ENCODE measurements at regions not wholly inside any gene's neighbourhood (a gene's known extent, or its start where the extent isn't known, plus 50 kb on each side); places are given as distances from the start of the nearest gene placed in this dataset.
A peak's percentile ranks its signal among the peaks of the same experiment; 100 is the strongest.
"Not testable (repeated sequence)": the region's sequence is repeated elsewhere in the genome, so short reads cannot be mapped to it uniquely, and the experiment has no call there.

DNA sequence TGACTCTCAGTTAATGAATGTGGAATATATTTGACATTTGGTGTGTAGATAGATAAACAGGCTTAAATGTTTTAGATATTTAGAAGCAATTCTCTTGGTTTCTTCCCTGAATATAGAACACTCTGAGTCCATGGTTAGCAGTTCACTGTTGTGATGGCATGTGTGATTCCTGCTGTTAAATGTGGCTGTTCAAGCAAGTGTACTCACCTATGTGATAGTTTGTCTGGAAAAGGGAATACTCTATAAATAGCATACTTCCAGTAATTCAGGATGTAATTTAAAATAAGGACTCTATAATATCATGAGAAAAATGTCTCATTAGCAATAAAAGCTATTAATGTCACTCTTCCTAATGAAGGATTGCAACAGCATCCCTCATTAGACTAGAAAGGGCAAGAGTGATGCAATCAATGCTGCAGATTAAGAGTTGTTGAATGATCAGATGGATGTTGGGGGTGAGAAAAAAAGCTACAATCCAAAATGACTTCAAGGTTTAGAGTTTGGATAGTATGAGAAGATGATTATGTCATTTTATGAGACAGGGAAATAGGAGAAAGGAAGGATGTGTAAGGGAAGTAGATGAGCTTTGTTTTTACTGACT lies 201.8 kb upstream of the WDFY3 start:
- DNase-seq: no peak

- no peak for DNase-seq
These were observed 203.8 kb upstream of the WDFY3 start for GRCh38 chr4:85170241-85170640.

DNA sequence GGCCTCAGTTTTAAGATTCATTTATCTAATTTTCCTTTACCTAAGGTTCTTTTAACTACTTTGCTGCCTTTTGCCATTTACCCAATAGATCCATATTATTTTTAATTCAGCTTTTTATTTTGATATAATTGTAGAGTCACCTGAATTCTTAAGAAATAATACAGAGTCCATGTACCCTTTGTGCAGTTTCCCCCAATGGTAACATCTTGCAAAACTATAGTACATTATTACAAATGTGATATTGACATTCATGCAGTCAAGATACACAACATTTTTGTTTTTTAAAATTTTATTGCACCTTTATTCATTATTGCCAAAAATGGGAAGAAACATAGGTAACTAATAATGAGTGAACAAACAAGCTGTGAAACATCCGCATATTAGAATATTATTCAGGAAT lies 208.7 kb upstream of the WDFY3 start:
- DNase-seq: no peak

DNA sequence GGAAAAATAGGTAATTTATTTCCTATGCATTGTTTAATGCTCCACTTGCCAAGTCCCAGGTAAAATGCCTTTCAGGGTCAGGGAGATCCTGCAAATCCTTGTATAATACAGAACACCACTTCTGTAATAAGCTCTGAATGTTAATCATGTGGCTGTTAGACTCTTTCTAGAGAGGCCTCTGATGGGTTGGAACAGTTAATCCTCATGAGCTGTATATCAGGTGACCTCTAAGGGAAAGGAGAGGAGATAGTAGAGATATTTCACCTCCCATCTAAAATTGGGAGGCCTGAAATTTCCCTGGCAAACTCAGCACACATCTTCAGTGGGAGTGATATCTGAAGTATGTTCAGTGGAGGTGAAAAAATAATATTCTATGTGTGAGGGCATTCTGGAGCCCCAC lies 210.6 kb upstream of the WDFY3 start:
- DNase-seq: no peak

DNA sequence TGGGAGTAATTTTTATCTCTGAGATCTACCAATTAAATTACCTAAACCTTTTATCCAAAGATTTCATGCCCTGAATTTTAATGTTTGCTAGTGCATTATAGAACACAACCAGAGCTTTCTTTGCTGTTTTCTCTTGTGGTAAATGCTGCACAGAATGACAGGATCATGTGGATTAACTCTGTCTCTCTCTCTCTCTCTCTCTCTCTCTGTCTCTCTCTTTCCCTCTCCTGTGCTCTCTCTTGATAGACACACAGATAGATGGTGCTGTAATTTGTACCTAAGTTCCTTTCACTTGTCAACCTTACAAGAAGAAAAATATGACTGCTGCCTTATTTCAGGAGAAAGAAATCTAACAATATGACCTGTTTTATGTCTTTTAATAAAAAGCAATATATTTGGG lies 211.2 kb upstream of the WDFY3 start:
- DNase-seq: no peak

DNA sequence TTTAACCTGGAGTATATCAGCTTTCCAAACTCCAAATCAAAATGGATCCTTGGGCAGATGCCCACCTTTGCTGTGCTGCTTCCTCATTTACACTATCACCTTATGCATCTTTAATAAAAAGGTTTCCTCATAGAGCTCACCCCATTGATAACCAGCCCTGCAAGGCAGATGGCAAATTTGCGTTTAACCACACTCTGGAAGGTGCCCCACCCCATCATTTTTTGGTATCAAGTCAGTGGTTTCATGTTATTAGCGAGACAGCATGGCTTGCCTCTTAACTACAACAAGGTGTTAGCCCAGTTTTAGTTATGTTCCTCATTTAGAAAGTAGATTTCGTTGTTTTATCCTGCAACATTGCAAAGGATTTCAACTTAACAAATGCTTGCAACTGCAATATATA lies 214.0 kb upstream of the WDFY3 start:
- no peak for DNase-seq

- DNase-seq: no peak
These were observed 220.6 kb upstream of the WDFY3 start for GRCh38 chr4:85187106-85187505.

DNA sequence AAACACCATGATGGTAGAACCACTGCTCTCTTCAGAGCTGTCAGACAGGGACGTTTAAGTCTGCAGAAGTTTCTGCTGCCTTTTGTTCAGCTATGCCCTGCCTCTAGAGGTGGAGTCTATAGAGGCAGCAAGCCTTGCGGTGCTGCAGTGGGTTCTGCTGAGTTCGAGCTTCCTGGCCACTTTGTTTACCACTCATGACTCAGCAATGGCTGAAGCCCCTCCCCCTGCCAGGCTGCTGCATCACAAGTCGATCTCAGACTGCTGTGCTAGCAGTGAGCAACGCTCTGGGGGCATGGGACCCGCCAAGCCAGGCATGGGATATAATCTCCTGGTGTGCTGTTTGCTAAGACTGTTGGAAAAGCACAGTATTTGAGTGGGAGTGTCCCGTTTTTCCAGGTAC lies 229.5 kb upstream of the WDFY3 start:
- peak; percentile 2 for DNase-seq

DNA sequence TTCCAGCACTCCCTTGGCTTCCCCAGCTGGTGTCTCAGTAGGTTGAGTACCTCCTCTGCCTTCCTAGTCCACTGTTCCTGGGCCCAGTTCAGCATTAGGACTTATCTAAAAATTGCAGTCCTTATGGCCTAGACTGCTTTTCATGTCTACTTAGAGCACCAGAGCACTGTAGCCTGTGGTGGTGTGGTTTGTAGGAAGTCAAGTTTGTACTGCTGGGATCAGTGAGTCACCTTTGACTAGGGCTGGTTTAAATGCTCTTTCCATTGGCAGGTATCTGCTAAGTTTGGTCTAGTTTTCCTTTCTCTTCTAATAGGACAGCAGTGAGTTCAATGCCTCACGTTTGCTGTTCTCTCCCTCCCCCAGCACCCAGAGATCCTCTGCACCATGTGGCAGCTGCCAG lies 233.6 kb upstream of the WDFY3 start:
- DNase-seq: no peak

GRCh38 chr4:85209161-85209560 lies 242.7 kb upstream of the WDFY3 start:
- no peak for DNase-seq

DNA sequence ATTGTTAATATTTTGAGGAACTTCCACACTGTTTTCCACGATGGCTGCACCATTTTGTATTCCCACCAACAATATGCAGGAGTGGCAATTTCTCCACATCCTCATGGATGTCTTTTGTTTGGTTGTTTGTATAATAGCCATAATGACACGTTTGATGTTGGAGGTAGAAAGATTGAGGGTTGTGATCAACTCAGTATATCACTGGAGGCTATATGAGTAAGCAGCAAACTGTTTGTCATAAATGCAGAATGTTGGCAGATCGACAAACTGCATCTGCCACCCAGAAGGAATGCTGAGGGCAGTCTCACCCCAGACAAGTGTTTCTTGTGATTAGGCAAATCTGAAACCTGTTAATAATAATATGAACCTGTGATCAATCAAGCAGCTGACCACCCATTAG lies 243.9 kb upstream of the WDFY3 start:
- DNase-seq: no peak

- DNase-seq: not testable (repeated sequence)
These were observed 250.1 kb upstream of the WDFY3 start for GRCh38 chr4:85216571-85216970.

DNA sequence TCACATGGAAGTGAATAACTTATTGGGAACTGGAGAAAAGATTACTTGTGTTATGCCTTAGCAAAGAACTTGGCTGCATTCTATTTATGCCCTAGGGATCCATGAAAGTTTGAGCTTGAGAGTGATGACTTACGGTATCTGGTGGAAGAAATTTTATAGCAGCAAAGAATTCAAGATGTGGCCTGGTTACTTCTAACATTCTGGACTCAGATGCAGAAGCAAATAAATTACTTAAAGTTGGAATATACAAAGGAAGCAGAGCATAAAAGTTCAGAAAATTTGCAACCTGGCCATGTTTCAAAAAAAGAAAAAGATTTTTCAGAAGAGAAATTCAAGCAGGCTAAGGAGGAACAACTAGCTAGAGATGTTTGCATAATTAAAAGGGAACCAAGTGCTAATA lies 252.3 kb upstream of the WDFY3 start:
- DNase-seq: no peak

- DNase-seq: no peak
These were observed 253.3 kb upstream of the ARHGAP24 start for GRCh38 chr4:85221606-85222005.

GRCh38 chr4:85222561-85222960 lies 252.4 kb upstream of the ARHGAP24 start:
- DNase-seq: no peak

DNA sequence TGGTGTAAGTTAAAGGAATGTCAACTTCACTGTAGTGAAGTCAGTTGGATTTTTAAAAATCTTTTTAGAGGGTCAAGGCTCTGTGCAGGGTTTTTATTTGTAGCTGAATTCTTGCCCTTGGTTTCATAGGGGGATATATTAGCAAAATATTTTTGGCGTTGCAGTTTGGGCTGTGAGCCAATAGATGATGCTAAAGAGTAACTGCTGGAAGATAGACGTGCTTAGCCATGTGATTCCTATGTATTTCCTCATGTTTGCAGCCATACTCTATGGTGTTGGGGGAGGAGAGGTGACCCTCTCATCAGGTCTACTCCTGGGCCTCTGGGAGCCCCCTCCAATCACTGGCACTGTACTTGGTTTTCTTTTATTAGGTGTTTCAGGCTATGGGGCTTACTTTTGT lies 246.7 kb upstream of the ARHGAP24 start:
- no peak for DNase-seq

DNA sequence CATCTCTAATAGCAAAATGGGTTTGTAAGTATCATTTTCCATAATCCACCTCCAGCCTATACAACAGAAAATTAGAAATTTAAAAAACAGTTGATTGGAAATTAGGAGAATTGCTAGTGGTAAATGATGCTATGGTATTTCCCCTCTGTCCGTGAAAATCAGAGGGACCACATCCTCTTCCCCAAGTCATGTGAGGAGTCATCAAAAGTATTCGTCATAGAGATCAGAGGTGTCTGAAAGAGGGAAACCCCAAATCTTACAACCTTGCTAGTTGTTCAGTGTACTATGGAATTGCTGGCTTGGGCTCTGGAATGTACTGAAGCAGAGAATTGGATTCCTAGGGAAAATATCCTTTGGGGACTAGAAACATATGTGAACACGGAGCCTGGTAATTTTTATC lies 241.4 kb upstream of the ARHGAP24 start:
- DNase-seq: no peak

- DNase-seq: no peak
These were observed 231.1 kb upstream of the ARHGAP24 start for GRCh38 chr4:85243857-85244256.

GRCh38 chr4:85244638-85245037 lies 230.3 kb upstream of the ARHGAP24 start:
- no peak for DNase-seq

GRCh38 chr4:85246055-85246454 lies 228.9 kb upstream of the ARHGAP24 start:
- no peak for DNase-seq

DNA sequence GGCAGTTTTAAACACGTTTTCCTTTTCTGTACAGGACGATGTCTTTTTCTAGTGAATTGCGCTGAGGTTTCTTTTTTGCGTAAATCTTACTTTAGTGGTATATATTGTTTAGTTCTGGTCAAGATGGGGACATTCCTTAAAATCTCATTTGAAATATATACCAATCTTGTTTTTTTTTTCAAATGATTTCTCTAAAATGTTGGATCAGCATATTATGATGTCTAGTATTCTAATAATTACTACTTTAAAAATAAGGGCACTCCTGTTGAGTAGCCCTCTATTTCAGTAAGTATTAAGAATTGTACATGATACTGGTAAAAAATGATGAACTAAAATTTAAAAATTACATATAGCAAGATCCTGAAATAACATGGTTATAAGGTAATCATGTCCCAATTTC lies 224.1 kb upstream of the ARHGAP24 start:
- DNase-seq: no peak

GRCh38 chr4:85257817-85258370 lies 217.1 kb upstream of the ARHGAP24 start:
- DNase-seq: no peak

DNA sequence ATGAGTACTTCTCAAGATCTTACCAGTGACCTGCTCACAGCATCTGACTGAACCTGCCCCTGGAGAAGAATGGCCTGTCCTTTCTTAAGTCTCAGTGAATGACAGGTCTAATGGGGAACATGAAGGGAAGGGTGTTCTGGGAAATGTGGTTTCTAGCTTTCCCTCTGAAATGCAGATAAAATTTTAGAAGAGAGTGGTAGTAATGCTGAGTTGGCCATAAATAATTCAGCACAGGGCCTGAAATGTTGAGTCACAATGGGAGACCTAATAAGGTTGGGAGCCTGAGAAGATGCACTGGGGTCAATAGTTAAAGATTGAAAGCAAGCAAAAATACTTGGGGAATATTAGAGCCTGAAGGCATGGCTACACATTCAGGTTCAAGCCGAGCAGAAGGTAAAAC lies 214.9 kb upstream of the ARHGAP24 start:
- DNase-seq: no peak

DNA sequence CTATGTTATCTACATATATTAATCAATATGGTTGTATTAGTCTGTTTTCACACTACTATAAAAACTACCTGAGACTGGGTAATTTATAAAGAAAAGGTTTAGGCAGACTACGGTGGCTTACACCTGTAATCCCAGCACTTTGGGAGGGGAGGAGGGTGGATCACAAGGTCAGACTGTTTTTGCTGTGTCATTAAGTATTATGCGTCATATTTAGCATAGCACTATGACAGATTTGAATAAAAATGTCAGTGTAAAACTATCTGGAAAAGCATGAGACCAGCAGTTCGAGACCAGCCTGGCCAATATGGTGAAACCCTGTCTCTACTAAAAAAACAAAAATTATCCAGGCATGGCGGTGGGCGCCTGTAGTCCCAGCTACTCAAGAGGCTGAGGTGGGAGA lies 209.7 kb upstream of the ARHGAP24 start:
- no peak for DNase-seq

GRCh38 chr4:85268188-85268587 lies 206.8 kb upstream of the ARHGAP24 start:
- DNase-seq: no peak

- DNase-seq: no peak
These were observed 206.0 kb upstream of the ARHGAP24 start for GRCh38 chr4:85268961-85269360.

Measured in MV-4-11 (cell line).